IPS-20b (cell line): ENCODE measurements at regions not wholly inside any gene's neighbourhood (a gene's known extent, or its start where the extent isn't known, plus 50 kb on each side); places are given as distances from the start of the nearest gene placed in this dataset.

Source experiments
- H3K27ac ChIP-seq: one replicate; pipeline ENCODE4 v1.5.1; 2013; ENCODE audit warnings: low read length
- H3K27me3 ChIP-seq: 2 replicates; pipeline ENCODE4 v1.6.1; 2013; ENCODE audit warnings: mild to moderate bottlenecking, low read length, inconsistent platforms; ENCODE audit not compliant: insufficient read depth
- H3K36me3 ChIP-seq: 2 replicates; pipeline ENCODE4 v1.6.1; 2013; ENCODE audit warnings: low read depth, mild to moderate bottlenecking, inconsistent platforms, low read length, moderate library complexity; ENCODE audit not compliant: insufficient read depth
- H3K4me1 ChIP-seq: 2 replicates; pipeline ENCODE4 v1.6.1; 2013; ENCODE audit warnings: mild to moderate bottlenecking, control low read depth, inconsistent platforms, low read length, moderate library complexity; ENCODE audit not compliant: insufficient read depth
- H3K4me3 ChIP-seq: 2 replicates; pipeline ENCODE4 v1.5.1; 2013; ENCODE audit warnings: mild to moderate bottlenecking, low read length, inconsistent platforms
- H3K9ac ChIP-seq: 2 replicates; pipeline ENCODE4 v1.6.1; 2013; ENCODE audit warnings: low read depth, mild to moderate bottlenecking, inconsistent platforms, low read length, moderate library complexity
- H3K9me3 ChIP-seq: 2 replicates; pipeline ENCODE4 v1.6.1; 2013; ENCODE audit warnings: mild to moderate bottlenecking, low read depth, low read length, inconsistent platforms; ENCODE audit not compliant: insufficient read depth

DNA sequence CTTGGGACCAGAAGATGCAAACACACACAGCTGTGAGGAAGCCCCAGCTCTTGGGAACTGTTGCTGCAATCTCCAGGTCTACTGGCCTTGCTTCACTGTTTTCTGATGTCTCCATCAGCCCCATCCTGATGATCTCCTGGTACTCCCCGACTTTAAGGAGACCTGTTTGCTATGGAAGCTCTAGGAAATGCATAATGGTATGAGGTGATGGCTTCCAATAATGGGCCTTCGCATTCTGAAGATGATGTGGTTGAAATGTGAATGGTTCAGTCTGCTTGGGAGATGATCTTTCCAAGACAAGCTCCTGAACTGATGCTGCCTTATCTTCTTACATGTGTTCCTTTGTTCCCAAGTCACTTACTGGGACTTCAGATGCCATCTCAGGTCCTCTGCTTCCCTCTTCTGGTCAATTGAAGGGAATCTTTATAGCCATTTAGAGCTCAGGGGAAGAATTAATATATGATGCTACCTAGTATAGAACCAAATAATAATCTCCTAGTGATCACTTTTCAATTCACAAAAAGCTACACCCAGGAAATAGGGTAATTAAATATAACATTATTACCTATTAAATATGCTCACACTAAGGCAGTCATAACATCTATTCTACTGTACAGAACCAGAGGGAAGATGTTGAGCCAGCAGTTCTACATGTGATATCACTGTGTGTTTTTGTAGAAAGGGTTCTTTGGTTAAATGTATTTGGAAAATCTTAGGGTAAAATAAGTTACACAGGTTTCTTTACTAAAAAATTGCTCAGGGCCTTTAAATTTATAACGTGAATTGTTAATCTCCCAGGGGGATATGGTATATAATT is 73.9 kb upstream of the VTCN1 start:
- H3K4me3 ChIP-seq, result no peak overlapping the region

DNA sequence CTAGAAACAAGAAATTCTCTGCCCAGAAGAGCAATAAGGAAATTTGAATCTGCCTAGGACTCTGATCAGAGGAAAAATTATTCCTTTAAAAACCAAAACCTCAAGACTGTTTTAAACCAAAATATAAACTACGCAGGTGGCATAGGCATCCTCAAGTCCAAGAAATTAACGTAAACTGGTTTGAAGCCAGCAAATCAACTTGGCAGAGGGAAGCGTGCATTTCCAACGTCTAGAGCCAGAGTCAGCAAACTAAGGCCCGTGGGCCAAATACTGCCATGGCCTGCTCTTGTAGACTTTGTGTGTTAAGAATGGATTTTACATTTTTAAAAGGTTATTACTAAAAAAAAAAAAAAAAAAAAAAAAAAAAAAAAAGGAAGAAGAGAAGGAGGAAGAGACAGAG is 67.8 kb upstream of the VTCN1 start:
- H3K27ac ChIP-seq, result no peak overlapping the region
- no peak overlapping the region for H3K9ac ChIP-seq
- H3K27me3 ChIP-seq, result no peaks in the 10 kb centered on the region
- peaks cover under 1% of the 10 kb centered on the region; the same call in 1 of the 2 replicates for H3K9me3 ChIP-seq
- no peaks in the 10 kb centered on the region for H3K4me1 ChIP-seq
- no peaks in the 10 kb centered on the region for H3K36me3 ChIP-seq
- H3K4me3 ChIP-seq, result no peak overlapping the region

More for the DNA sequence above, 73.9 kb upstream of the VTCN1 start:
- H3K4me1 ChIP-seq, result no peaks in the 10 kb centered on the region
- H3K27me3 ChIP-seq, result no peaks in the 10 kb centered on the region
- H3K36me3 ChIP-seq, result no peaks in the 10 kb centered on the region
- H3K9ac ChIP-seq, result no peak overlapping the region
- H3K9me3 ChIP-seq, result no peaks in the 10 kb centered on the region
- no peak overlapping the region for H3K27ac ChIP-seq

DNA sequence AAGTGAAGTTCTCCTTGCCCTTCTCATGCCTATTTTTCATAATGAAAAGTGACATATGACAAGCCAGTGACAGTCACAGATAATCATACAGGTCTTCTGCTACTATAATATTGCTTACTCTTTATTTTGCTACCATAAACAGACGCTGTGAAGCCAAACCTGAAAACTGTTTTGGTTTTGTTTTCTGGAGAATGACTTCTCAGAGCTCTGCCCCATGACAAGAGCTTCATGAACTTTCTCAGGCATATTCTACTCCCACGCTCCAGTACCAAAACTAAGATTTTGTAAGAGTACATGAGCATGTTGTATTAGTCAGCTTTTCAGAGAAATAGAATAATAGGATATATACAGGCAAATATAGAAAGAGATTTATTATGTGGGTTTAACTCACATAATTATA is 64.3 kb upstream of the VTCN1 start:
- no peaks in the 10 kb centered on the region for H3K36me3 ChIP-seq

DNA sequence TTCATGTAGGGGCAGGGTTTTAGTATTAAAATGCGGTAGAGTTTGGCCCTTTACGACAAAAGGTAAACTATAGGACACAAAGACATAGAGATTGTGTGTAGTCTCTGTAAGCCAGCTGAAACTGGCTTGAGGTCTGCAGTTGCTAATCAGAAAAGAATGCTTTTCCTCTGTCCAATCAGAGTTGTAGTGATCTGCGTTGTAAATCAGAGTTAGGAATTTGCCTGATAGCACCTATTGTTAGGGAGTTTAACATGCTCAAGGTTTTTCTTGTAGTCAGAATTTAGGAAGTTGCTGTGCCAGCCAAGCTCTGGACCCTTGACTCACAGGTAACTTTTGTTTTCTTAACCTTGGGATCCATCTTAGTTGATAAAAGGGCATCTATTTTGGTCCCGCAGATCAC is 61.2 kb upstream of the VTCN1 start:
- no peak overlapping the region for H3K27ac ChIP-seq
- H3K36me3 ChIP-seq, result no peaks in the 10 kb centered on the region
- H3K9me3 ChIP-seq, result peaks cover 15% of the 10 kb centered on the region
- no peaks in the 10 kb centered on the region for H3K27me3 ChIP-seq
- H3K4me1 ChIP-seq, result peaks cover 42% of the 10 kb centered on the region
- no peak overlapping the region; the same call in 1 of the 2 replicates for H3K9ac ChIP-seq
- peak overlapping the region; percentile 18; the same call in 1 of the 2 replicates for H3K4me3 ChIP-seq

More for the DNA sequence above, 64.3 kb upstream of the VTCN1 start:
- Histone ChIP-seq H3K4me3 (no peak overlapping the region), H3K27ac (no peak overlapping the region), H3K9ac (no peak overlapping the region), H3K27me3 (no peaks in the 10 kb centered on the region), H3K9me3 (peaks cover 15% of the 10 kb centered on the region), H3K4me1 (peaks cover 20% of the 10 kb centered on the region)

GRCh38 chr1:117271129-117271528 is 60.4 kb upstream of the VTCN1 start:
- H3K27ac ChIP-seq, result no peak overlapping the region
- no peaks in the 10 kb centered on the region for H3K36me3 ChIP-seq
- H3K4me3 ChIP-seq, result no peak overlapping the region; the same call in 1 of the 2 replicates
- peaks cover 42% of the 10 kb centered on the region for H3K4me1 ChIP-seq
- H3K9ac ChIP-seq, result no peak overlapping the region
- H3K9me3 ChIP-seq, result peaks cover 15% of the 10 kb centered on the region
- H3K27me3 ChIP-seq, result no peaks in the 10 kb centered on the region

- H3K9me3 ChIP-seq, result peaks cover 15% of the 10 kb centered on the region
- no peaks in the 10 kb centered on the region for H3K36me3 ChIP-seq
- no peak overlapping the region for H3K4me3 ChIP-seq
- H3K27ac ChIP-seq, result no peak overlapping the region
- no peak overlapping the region for H3K9ac ChIP-seq
- peaks cover 42% of the 10 kb centered on the region for H3K4me1 ChIP-seq
- H3K27me3 ChIP-seq, result no peaks in the 10 kb centered on the region
Observed at GRCh38 chr1:117270679-117271078, 60.0 kb upstream of the VTCN1 start.

DNA sequence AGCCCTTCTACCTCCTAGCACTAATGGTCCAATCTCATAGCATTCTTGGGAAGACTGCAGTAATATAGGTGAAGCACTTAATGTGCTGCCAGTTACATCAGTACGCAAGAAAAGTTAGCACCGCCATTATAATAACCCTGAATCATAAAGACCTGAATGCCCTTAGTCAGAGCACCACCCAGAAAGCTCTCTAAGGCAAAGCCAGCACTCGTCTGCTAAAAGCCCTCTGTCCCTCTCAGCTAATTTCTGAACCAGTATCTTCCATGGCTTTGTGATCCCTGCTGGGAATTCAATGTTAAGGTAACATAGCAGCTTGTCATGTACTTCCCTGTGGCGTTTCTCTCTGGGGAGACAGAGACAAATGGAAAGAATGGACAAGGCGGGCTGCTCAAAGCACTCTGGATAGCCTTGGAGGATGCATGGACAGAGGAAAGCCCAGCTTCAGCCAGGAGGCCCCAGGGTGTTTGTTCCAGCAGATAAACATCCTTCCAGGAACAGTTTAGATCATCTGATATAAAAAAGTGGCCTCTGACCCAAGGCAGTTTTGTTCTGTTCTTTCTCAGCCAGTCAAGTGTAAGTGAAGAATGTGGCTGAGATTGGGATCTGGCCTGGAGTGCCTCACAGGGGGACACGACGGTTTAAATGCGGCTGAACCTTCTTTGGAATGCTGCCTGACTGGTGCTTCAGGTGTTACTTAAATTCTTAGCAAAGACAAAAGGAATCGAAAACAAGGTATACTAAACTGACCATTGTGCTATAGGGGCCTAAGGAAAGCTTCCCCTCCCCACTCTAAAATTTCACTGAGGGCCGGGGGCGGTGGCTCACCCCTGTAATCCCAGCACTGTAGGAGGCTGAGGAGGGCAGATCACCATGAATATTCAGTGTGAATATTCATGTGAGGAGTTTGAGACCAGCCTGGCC is 58.1 kb upstream of the VTCN1 start:
- Histone ChIP-seq H3K9me3 (peaks cover 15% of the 10 kb centered on the region), H3K27ac (peak overlapping the region; percentile 37), H3K9ac (peak overlapping the region; percentile 54; the same call in 1 of the 2 replicates), H3K36me3 (no peaks in the 10 kb centered on the region), H3K27me3 (no peaks in the 10 kb centered on the region), H3K4me3 (peak overlapping the region; percentile 23; the same call in 1 of the 2 replicates), H3K4me1 (peaks cover 42% of the 10 kb centered on the region)

DNA sequence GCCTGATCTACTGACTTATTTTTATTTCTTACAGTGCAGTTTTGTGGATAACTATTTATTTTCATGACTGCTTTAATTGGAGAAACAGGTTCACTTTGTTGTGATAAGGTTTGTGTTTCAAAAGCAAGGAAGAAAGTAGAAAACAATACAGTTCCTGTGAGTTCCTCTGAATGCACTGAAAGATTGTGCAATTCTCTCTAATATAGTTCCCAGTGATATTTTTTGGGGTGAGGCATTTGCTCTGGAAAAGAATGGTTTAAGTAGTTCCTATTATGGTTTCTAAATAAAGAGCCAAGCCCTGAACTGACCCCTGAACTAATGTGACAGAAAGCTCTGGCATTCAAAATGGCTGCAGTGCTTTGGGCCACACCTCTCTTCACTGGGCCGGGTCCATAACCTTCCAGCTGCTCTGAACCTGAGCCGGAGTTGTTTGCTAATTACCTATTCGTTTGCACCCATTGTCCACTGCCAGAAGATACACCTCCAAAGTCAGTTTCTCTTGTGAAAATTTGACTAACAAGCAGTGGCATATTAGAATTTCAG is 56.6 kb upstream of the VTCN1 start:
- H3K27ac ChIP-seq, result no peak overlapping the region
- no peak overlapping the region for H3K4me3 ChIP-seq
- no peak overlapping the region for H3K9ac ChIP-seq
- no peaks in the 10 kb centered on the region for H3K36me3 ChIP-seq
- H3K9me3 ChIP-seq, result peaks cover 2% of the 10 kb centered on the region; the same call in 1 of the 2 replicates
- H3K27me3 ChIP-seq, result no peaks in the 10 kb centered on the region
- peaks cover 39% of the 10 kb centered on the region for H3K4me1 ChIP-seq

DNA sequence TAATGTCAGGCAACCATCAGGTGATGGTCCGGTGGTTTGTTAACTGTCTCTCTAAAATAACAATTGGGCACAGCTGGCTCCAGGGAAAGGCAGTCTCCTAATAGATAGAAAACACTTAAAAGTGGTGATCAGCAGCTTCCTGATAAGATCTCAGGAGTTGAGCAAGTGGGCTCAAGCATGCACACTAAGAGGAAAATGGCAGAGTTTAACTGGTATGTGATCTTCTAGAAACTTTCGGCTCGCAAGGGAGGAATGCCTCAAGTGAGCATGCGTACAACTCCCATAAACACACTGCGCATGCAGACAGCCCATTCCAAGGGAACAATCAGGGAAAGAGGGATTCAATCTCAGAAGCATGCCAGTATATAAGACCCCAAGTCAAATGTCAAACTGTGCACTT is 52.2 kb upstream of the VTCN1 start:
- Histone ChIP-seq H3K9me3 (peaks cover 23% of the 10 kb centered on the region), H3K36me3 (no peaks in the 10 kb centered on the region; the same call in 1 of the 2 replicates), H3K4me3 (no peak overlapping the region), H3K4me1 (peaks cover 7% of the 10 kb centered on the region), H3K9ac (no peak overlapping the region), H3K27ac (no peak overlapping the region), H3K27me3 (no peaks in the 10 kb centered on the region)

DNA sequence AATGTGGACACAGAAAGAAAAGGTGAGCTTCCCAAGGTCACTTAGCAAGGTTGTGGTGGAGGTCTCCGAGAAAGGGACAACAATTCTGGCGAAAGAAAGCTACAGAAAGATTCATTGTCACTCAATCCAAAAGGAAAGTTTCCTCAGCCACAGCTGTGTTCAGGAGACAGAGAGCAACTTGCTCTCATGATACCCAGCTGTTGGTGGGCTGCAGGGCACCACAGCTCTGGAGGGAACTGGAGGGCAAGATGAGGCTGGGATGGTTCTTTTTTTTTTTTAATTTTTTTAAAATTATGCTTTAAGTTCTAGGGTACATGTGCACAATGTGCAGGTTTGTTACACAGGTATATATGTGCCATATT is 50.7 kb upstream of the VTCN1 start:
- Histone ChIP-seq H3K9ac (no peak overlapping the region), H3K4me3 (no peak overlapping the region), H3K9me3 (peaks cover 23% of the 10 kb centered on the region), H3K27ac (no peak overlapping the region), H3K36me3 (no peaks in the 10 kb centered on the region; the same call in 1 of the 2 replicates), H3K4me1 (no peaks in the 10 kb centered on the region), H3K27me3 (no peaks in the 10 kb centered on the region)

GRCh38 chr1:117260761-117261423 is 50.2 kb upstream of the VTCN1 start:
- H3K4me3 ChIP-seq, result no peak overlapping the region
- no peaks in the 10 kb centered on the region for H3K27me3 ChIP-seq
- no peak overlapping the region for H3K9ac ChIP-seq
- H3K4me1 ChIP-seq, result no peaks in the 10 kb centered on the region
- no peaks in the 10 kb centered on the region; the same call in 1 of the 2 replicates for H3K36me3 ChIP-seq
- H3K9me3 ChIP-seq, result peaks cover 23% of the 10 kb centered on the region
- H3K27ac ChIP-seq, result no peak overlapping the region
